Spleen (tissue), 11 donors: ENCODE measurements at regions not wholly inside any gene's neighbourhood (a gene's known extent, or its start where the extent isn't known, plus 50 kb on each side); places are given as distances from the start of the nearest gene placed in this dataset.

Source experiments
- DNase-seq: peaks from one replicate; pipeline ENCODE4 v3.0.0-alpha.2; 2020
- H3K27ac ChIP-seq, 8 donors: fragments of 200-600 bp; sonication (generic) in 7 of 8; 1 replicate in 4 of 8; 2 replicates in 4 of 8; pipeline versions ENCODE4 v1.5.0 to v1.8.0; 2016 to 2021; ENCODE audit warnings: inconsistent platforms in 4 of 8, mild to moderate bottlenecking in 4 of 8, moderate library complexity in 1 of 8
- H3K27me3 ChIP-seq, 7 donors: fragments of 200-600 bp; sonication (generic) in 6 of 7; replicated peaks in 1 of 7; 1 replicate in 4 of 7; 2 replicates in 3 of 7; pipeline versions ENCODE4 v1.5.0 to v1.8.0; 2016 to 2021; ENCODE audit warnings: inconsistent platforms in 3 of 7, mild to moderate bottlenecking in 1 of 7
- H3K36me3 ChIP-seq, 6 donors: fragments of 200-600 bp; sonication (generic) in 5 of 6; 1 replicate in 4 of 6; 2 replicates in 2 of 6; pipeline versions ENCODE4 v1.5.0 to v1.8.0; 2016 to 2021; ENCODE audit warnings: inconsistent platforms in 2 of 6
- H3K4me1 ChIP-seq, 6 donors: fragments of 200-600 bp; sonication (generic) in 5 of 6; 1 replicate in 3 of 6; 2 replicates in 3 of 6; pipeline versions ENCODE4 v1.5.0 to v1.8.0; 2016 to 2021; ENCODE audit warnings: inconsistent platforms in 3 of 6
- H3K4me3 ChIP-seq, 8 donors: fragments of 200-600 bp; sonication (generic) in 7 of 8; 1 replicate in 4 of 8; 2 replicates in 4 of 8; pipeline versions ENCODE4 v1.5.0 to v1.8.0; 2016 to 2021; ENCODE audit warnings: inconsistent platforms in 4 of 8, mild to moderate bottlenecking in 4 of 8, moderate library complexity in 2 of 8
- H3K9me3 ChIP-seq, 8 donors: fragments of 200-600 bp; sonication (generic) in 7 of 8; 1 replicate in 4 of 8; 2 replicates in 4 of 8; pipeline versions ENCODE4 v1.5.0 to v1.8.0; 2016 to 2021; ENCODE audit warnings: inconsistent platforms in 4 of 8
- POLR2A ChIP-seq, 3 donors: fragments of 450-650 bp; IDR thresholded peaks; one replicate each; pipeline ENCODE4 v1.5.1; 2017; ENCODE audit warnings: antibody characterized with exemption in 3 of 3, mild to moderate bottlenecking in 1 of 3
- POLR2AphosphoS5 ChIP-seq, 3 donors: sonication (generic); formaldehyde crosslinking; IDR thresholded peaks; one replicate each; pipeline ENCODE4 v1.5.1; 2017; ENCODE audit warnings: antibody characterized with exemption in 3 of 3
- WGBS, 5 donors: extraction: QIAGEN DNeasy Blood & Tissue Kit in 3 of 5; methylation state at CpG; one replicate each; pipeline versions ENCODE4 v1.1.5 to v1.1.7; 2013 to 2018; 5-methylcytosine and 5-hydroxymethylcytosine counted together
- intact Hi-C: fragments of 100-400 bp; cut with DNase I; formaldehyde crosslinking; loops from one replicate; pipeline ENCODE4 v1.15.0; 2023; ENCODE audit warnings: low total_unique reads
- TF ChIP-seq, protein P1 (sequence below), 11 experiments: fragments of 200-600 bp in 7 of 11; fragments of 450-650 bp in 4 of 11; sonication (generic) in 4 of 11; IDR thresholded peaks in 8 of 11; conservative IDR thresholded peaks in 3 of 11; 1 replicate in 7 of 11; 2 replicates in 4 of 11; pipeline versions ENCODE4 v1.4.0 to v1.8.0; 2016 to 2021; ENCODE audit warnings: antibody characterized with exemption in 11 of 11, inconsistent platforms in 4 of 11, mild to moderate bottlenecking in 1 of 11
- donor health status: healthy with polysubstance abuse.
- donor health status: DM: no; HTN: no; CAD: no; lungs with moderate emphysema.
- donor health status: DM: no; HTN: no; CAD: no.
- donor health status: Bipolar disorder and iron deficiency.
- donor health status: healthy.
- donor health status: DM: no; HTN: no; CAD: no.
- donor health status: DM: yes; HTN: yes; CAD: no.

DNA sequence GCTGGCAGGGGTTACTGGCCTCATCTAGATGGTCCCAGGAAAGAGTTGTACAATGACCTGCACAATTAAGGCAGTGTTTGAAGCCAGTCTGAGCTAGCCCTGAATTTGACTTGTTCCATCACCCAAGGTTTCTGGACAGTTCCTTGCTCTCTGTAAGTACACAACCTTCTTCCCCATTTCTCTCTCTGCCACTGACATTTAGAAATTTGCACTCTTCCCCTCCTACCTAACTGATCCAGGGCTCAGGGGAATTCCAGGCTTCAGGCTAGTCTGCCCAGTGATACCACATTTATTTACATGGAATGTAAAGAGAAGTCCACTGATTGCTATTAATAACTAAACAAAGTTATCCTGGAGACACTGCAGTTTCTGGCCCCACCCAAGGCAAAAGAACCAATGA, 139.0 kb upstream of the GPR26 start:
- Histone ChIP-seq H3K27me3 (peaks cover 0 to 9% (median 0%) of the 10 kb centered on the region in 7 donors), H3K4me3 (no peak overlapping the region), H3K4me1 (no peaks in the 10 kb centered on the region), H3K36me3 (no peaks in the 10 kb centered on the region), H3K9me3 (peaks cover 0 to 7% (median 0%) of the 10 kb centered on the region in 8 donors), H3K27ac (no peak overlapping the region)
- intact Hi-C loops = no loop called here
- DNase-seq = no peak
- no peak for TF ChIP-seq POLR2AphosphoS5 (IDR thresholded peaks at IDR 0.05)
- TF ChIP-seq POLR2A (IDR thresholded peaks at IDR 0.05) = no peak
- TF ChIP-seq, protein P1, sequence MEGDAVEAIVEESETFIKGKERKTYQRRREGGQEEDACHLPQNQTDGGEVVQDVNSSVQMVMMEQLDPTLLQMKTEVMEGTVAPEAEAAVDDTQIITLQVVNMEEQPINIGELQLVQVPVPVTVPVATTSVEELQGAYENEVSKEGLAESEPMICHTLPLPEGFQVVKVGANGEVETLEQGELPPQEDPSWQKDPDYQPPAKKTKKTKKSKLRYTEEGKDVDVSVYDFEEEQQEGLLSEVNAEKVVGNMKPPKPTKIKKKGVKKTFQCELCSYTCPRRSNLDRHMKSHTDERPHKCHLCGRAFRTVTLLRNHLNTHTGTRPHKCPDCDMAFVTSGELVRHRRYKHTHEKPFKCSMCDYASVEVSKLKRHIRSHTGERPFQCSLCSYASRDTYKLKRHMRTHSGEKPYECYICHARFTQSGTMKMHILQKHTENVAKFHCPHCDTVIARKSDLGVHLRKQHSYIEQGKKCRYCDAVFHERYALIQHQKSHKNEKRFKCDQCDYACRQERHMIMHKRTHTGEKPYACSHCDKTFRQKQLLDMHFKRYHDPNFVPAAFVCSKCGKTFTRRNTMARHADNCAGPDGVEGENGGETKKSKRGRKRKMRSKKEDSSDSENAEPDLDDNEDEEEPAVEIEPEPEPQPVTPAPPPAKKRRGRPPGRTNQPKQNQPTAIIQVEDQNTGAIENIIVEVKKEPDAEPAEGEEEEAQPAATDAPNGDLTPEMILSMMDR (IDR thresholded peaks at IDR 0.05 in 8 of 11, conservative IDR thresholded peaks at IDR 0.05 in 3 of 11) = no peak

DNA sequence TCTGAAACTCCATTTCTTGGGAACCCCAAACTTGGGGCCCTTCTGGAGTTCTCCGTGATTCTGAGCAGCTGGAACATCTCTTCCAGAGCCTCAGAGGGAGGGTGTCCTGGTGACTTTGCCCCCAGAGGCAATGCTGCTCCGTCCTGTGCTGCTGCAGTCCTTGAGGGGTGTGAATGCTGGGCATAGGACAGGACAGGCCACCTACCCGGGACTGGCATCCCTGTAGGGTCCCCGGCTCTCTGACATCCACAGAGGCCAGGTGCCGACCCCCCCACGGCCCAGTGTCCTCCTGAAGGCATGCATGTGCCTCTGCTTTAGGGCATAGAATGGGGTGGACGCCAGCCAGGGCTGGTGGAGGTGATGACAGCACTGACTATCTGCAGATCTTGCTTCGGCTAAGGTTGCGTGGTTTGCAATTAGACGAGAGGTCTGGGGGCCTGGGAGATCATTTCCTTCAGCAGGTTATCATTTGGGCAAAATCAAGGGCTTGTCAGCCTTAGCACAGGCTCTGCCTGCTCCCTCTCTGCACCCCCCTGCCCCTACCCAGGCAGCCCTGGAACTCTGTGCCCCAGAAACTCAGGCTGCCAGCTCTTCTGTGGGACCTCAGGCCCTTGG, 136.9 kb upstream of the GPR26 start:
- H3K27ac ChIP-seq = no peak overlapping the region
- TF ChIP-seq POLR2AphosphoS5 (IDR thresholded peaks at IDR 0.05) (no peak), POLR2A (IDR thresholded peaks at IDR 0.05) (no peak)
- TF ChIP-seq, protein P1 (IDR thresholded peaks at IDR 0.05 in 8 of 11, conservative IDR thresholded peaks at IDR 0.05 in 3 of 11) = no peak
- H3K36me3 ChIP-seq = no peaks in the 10 kb centered on the region
- H3K27me3 ChIP-seq = peaks cover 0 to 9% (median 0%) of the 10 kb centered on the region in 7 donors
- H3K4me1 ChIP-seq = peaks cover 0 to 3% (median 0%) of the 10 kb centered on the region in 6 donors
- intact Hi-C loops = no loop called here
- no peak for DNase-seq
- peaks cover 0 to 9% (median 0%) of the 10 kb centered on the region in 8 donors for H3K9me3 ChIP-seq
- H3K4me3 ChIP-seq = no peak overlapping the region
- WGBS, 5 donors = 65 to 88% (median 76%) methylated on average over 10 of the region's 10 CpGs

DNA sequence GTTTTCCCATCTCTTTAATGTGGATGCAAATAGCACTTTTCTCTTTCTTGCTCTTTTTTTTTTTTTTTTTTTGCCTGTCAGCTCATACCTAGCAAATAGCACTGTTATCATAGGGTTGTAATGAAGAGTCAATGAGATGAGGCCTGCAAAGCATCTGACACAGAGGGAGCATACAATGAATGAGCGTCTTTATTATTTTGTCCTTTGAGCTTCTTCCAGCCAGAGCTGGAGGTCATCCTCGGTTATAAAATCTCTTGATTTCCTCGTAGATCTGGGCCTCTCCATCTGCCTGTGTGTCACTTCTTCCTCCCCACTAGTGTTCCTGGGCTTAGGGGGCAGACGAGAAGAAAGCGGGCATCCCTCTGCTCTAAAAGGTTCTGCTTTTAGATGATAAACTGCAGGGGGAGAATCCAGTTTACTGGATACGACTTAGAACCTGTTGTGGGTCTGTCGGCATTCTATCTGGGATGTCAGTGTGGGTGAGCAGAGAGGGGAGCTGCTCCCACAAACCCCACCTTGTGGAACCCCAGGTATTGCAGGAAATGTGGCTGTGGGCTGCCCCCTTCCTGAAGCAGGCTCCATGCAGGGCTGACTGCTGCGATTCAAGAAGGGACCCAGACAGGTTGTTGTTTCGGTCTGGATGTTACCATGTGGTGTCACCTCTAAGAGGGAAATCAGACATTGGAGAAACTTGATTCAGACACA, 135.8 kb upstream of the GPR26 start:
- Histone ChIP-seq H3K36me3 (no peaks in the 10 kb centered on the region), H3K4me1 (peaks cover 0 to 5% (median 0%) of the 10 kb centered on the region in 6 donors), H3K9me3 (peaks cover 0 to 9% (median 0%) of the 10 kb centered on the region in 8 donors), H3K4me3 (no peak overlapping the region), H3K27ac (no peak overlapping the region), H3K27me3 (peaks cover 0 to 9% (median 0%) of the 10 kb centered on the region in 7 donors)
- DNase-seq = no peak
- intact Hi-C loops = no loop called here
- TF ChIP-seq POLR2AphosphoS5 (IDR thresholded peaks at IDR 0.05) = no peak
- TF ChIP-seq, protein P1 (IDR thresholded peaks at IDR 0.05 in 8 of 11, conservative IDR thresholded peaks at IDR 0.05 in 3 of 11) = no peak
- 70 to 81% (median 74%) methylated on average over 8 to 9 of the region's 9 CpGs for WGBS, 5 donors

DNA sequence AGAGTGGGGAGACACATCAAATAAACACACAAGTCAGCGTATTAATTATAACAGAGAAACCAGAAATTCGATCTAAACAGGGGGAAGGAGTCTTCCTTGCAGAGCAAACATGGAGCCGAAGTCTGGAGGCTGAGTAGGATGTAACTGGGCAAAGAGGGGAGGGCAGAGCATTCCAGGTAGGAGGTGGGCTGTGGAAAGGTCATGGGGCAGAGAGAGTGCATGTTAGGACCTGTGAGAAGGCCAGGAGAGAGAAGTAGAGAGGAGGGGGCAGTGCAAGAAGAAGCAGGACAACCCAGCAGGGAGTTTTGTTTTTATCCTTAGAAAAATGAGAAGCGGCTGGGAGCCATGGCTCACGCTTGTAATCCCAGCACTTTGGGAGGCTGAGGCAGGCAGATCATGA, 130.8 kb upstream of the GPR26 start:
- 85 to 93% (median 92%) methylated on average over 5 of the region's 5 CpGs for WGBS, 5 donors
- Histone ChIP-seq H3K36me3 (no peaks in the 10 kb centered on the region), H3K9me3 (peaks cover 0 to 9% (median 0%) of the 10 kb centered on the region in 8 donors), H3K4me3 (no peak overlapping the region), H3K27ac (no peak overlapping the region), H3K27me3 (no peaks in the 10 kb centered on the region), H3K4me1 (peaks cover 0 to 20% (median 4%) of the 10 kb centered on the region in 6 donors)
- DNase-seq = no peak
- no peak for TF ChIP-seq POLR2A (IDR thresholded peaks at IDR 0.05)
- TF ChIP-seq, protein P1 (IDR thresholded peaks at IDR 0.05 in 8 of 11, conservative IDR thresholded peaks at IDR 0.05 in 3 of 11) = no peak
- no peak for TF ChIP-seq POLR2AphosphoS5 (IDR thresholded peaks at IDR 0.05)
- intact Hi-C loops = no loop called here
